HG02588 (cell line): ENCODE measurements at regions not wholly inside any gene's neighbourhood (a gene's known extent, or its start where the extent isn't known, plus 50 kb on each side); places are given as distances from the start of the nearest gene placed in this dataset.
"Not testable (repeated sequence)": the region's sequence is repeated elsewhere in the genome, so short reads cannot be mapped to it uniquely, and the experiment has no call there.

Source experiments
- ATAC-seq: cut with Tn5 transposase; IDR thresholded peaks from one replicate; pipeline ENCODE4 v1.9.1; 2021; ENCODE audit warnings: mild to moderate bottlenecking, moderate library complexity; ENCODE audit not compliant: unreplicated experiment

- not testable (repeated sequence) for ATAC-seq
These were observed 96.4 kb upstream of the MYO10 start for GRCh38 chr5:17032314-17032985.

GRCh38 chr5:17034992-17035391 lies 98.9 kb upstream of the MYO10 start:
- ATAC-seq, result not testable (repeated sequence)

- no peak for ATAC-seq
These were observed 101.7 kb upstream of the MYO10 start for GRCh38 chr5:17037751-17038150.

- no peak for ATAC-seq
These were observed 103.1 kb upstream of the MYO10 start for GRCh38 chr5:17039170-17039569.

- ATAC-seq, result no peak
These were observed 106.0 kb upstream of the MYO10 start for GRCh38 chr5:17042041-17042440.

DNA sequence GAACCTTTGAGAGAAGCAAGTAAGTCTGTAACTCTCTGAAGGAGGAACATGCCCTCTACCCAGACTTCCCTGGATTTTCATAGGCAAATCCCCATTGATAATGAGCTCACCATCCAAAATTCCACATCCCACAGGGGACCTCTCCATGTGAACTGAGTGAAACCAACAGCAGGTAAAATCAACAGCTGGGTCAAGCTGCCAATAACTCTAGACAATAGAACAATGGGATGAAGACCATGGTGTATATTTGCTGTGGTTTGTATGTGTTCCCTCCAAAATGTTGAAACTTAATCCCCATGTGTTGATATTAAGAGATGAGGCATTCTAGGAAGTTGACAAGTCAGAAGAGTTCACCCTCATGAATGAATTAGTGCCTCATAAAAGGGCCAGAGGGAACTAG lies 110.2 kb upstream of the MYO10 start:
- no peak for ATAC-seq

GRCh38 chr5:17050236-17050635 lies 114.1 kb upstream of the MYO10 start:
- no peak for ATAC-seq

GRCh38 chr5:17054911-17055310 lies 118.8 kb upstream of the MYO10 start:
- no peak for ATAC-seq

DNA sequence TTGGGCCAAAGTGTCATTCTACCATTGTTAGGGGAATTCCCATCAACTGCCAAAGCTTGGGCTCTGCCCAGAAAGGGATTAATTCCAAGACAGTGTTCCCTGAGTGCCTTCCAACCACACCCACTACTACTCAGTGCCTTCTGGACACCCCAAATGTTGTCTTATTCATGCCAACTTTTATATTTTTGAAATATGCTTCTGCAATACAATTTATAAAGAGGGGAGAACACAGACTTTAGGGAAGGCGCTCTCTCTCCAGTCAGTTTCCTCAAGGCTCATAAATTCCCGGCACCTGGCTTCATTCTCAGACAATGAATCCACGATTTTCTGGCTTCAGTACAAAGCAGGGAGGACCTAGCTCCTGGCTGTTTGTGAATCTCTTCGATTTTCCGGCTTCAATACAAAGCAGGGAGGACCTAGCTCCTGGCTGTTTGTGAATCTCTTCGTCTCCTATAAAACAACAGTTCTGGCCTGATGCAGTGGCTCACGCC lies 120.1 kb upstream of the MYO10 start:
- no peak for ATAC-seq

DNA sequence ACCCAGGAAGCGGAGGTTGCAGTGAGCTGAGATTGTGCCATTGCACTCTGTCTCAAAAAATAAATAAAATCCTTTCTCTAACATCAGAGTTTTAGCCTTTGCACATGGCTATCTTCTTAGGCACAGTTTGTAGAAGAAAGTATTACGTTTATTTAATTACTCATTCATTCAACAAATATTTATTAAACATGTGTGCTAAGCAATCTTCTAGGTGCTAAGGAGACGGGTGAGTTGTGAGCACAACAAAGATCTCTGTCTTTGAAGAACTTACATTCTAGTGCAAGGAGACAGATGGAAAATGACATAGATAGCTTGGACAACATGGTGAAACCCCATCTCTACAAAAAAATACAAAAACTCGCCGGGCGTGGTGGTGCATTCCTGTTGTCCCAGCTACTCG lies 122.3 kb upstream of the MYO10 start:
- no peak for ATAC-seq

DNA sequence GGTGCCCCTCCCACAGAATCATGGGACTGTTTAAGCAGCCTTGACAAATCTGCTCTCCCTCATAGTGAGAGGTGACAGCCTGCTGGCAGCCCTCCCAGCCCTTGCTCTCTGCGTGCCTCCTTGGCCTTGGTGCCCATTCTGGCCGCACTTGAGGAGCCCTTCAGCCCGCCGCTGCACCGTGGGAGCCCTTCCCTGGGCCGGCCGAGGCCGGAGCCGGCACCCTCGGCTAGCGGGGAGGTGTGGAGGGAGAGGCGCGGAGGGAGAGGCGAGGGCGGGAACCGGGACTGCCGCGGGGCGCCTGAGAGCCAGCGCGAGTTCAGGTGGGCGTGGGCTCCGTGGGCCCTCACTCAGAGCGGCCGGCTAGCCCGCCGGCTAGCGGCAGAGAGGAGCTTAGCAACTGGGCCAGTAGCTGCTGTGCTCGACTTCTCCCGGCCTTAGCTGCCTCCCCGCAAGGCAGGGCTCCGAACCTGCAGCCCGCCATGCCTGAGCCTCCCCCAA lies 125.9 kb upstream of the MYO10 start:
- ATAC-seq, result no peak

- ATAC-seq, result not testable (repeated sequence)
These were observed 126.7 kb upstream of the MYO10 start for GRCh38 chr5:17062741-17063140.

GRCh38 chr5:17064241-17064640 lies 128.2 kb upstream of the MYO10 start:
- no peak for ATAC-seq

GRCh38 chr5:17065458-17065857 lies 129.4 kb upstream of the MYO10 start:
- no peak for ATAC-seq

GRCh38 chr5:17066026-17066425 lies 129.9 kb upstream of the MYO10 start:
- not testable (repeated sequence) for ATAC-seq

DNA sequence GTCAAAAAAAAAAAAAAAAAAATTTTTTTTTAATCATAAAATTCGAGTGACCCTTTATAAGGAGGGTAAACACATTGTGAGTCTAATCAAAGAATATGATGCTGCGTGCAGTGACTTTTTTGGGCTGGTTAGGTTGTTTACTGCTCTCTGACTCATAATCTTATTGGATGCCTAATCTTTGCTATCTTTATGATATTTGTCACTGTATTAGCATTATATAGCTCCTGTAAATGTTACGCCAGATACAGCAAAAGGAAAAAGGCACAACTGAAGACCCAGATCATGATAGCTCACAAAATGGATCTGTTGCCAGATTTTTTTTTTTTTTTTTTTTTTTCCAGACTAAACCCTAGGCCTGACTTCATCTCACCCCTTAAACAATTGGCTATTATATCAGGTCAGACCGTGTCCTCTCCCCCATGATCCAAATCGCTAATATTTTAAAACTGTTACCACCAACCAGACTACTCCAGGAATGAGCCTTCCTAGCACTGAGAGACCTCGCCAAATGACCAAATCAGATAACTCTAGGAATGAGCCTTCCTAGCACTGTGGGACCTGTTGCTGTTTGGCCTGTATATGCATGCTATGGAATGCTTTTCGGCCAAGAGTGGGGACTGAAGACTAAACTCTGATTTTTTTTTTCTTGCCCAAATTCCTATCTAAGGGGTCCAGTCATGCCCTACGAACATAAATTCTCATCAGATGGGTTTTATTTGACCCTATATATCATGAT lies 131.7 kb upstream of the MYO10 start:
- ATAC-seq, result no peak

GRCh38 chr5:17069995-17070511 lies 134.0 kb upstream of the MYO10 start:
- ATAC-seq, result no peak

DNA sequence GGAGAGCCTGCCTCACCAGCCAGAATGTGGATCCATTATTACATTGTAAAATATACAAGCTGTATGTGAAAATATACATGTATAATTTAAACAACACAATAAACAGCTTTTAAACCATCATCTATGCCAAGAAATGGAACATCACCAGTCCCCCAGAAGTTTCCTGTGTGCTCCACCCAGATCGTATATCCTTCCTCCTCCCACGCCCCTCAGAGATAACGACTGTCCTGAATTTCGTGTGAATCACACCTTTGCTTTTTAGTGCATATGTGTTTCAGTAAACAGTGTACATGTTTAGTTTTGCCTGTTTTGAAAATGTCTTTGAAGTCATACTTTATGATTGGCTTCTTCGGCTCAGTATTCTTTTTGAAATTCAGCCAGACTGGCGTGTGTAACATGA lies 134.6 kb upstream of the MYO10 start:
- no peak for ATAC-seq

DNA sequence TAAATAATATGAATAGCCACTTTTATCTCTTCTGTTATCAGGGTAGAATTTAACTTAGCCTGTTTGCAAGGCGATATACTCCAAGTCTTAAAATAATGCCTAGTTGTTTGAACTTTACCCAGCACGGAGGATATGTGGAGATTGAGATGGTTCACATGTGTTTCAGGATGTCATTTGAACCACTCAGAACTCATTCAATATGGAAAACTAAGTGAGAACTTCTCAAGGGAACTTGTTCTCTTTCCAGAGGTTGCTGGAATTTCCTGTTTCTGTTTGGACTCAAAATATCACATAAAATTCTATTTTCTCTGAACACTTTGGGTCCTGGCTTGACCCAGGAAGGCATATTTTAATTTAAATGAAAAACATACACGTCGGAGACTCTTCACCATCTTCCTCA lies 139.1 kb upstream of the MYO10 start:
- no peak for ATAC-seq

DNA sequence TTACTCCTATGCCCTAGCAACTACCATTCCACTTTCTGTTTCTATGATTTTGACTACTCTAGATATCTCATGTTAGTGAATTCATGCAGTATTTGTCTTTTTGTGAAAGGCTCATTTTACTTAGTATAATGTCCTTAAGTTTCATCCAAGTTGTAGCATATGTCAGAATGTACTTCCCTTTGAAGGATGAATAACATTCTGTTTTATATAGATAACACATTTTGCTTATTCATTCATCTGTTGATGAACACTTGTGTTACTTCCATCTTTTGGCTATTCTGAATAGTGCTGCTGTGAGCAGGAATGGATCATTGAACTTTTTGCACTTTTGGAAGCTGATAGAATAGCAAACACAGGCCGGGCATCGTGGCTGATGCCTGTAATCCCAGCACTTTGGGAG lies 140.2 kb upstream of the MYO10 start:
- no peak for ATAC-seq

DNA sequence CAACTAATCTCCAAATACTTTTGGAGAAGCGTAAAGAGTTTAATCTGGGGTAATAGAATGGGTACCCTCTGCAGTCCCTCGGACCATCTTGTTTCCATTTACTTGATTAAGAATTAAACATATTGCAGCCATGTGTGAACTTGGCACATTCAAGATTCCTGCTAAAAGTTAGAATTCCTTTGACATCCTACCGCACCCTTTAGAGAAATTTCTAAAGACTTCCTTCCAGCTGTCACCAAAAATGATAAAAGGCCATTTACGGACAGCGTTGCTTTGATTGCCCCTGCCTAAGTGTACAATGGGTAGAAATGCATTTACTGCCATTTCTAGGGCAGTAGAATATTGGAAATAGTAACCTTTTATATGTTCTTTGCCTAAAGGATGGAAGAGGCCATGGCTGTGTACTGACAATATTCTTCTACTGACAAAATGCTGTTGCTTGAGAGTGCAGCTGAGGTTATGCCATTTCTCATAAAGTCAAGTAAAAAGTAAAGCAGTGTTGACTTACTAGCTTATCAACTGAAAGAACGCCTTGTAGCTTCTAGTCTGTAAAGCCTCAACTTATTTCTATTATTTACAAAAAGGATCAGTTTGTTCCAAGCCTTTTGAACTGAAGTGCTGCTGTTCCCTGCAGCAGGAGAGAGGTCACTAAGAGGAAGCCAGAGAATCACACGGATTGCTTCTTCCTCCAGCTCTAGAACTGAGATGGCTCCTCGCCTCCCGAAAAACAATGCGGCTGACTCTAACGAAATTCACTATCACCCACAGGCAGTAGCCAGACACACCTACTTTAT lies 139.8 kb upstream of the BASP1 start:
- no peak for ATAC-seq
